22Rv1 (cell line): ENCODE measurements at regions not wholly inside any gene's neighbourhood (a gene's known extent, or its start where the extent isn't known, plus 50 kb on each side); places are given as distances from the start of the nearest gene placed in this dataset.

ENCODE experiments used
- CTCF ChIP-seq: fragments of 450-650 bp; IDR thresholded peaks from 2 replicates; pipeline ENCODE4 v1.5.1; 2017; ENCODE audit warnings: mild to moderate bottlenecking
- ZFX ChIP-seq: fragments of 450-650 bp; IDR thresholded peaks from 2 replicates; pipeline ENCODE4 v1.6.1; 2017; ENCODE audit warnings: antibody characterized with exemption, borderline replicate concordance

DNA sequence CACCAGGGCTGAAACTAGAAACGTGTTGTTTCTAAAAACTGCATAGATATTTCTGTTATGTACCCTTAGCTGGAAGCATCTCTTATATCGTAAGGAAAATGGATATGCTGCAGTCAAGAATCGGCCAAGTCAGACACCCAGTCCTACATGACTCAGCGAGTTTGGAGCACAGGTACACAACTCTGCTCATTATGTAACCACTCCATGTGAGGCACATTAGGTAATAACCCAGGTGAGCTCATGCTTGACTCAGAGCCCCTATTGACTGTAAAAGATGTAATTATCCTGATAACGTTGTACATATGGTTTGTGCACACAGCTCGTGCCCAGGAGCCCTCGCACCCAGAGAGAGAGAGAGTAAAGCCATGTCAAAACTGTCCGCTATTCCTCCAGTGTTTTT lies 593.7 kb upstream of the ACO1 start:
- TF ChIP-seq CTCF (no peak), ZFX (no peak)
